ENCODE measurements at regions not wholly inside any gene's neighbourhood (a gene's known extent, or its start where the extent isn't known, plus 50 kb on each side); places are given as distances from the start of the nearest gene placed in this dataset.

GRCh38 chr21:35314857-35315582 is 265.9 kb upstream of the RUNX1 start:
- H3K4me3 Mint-ChIP-seq, result no peak overlapping the region
- no peak for ATAC-seq (replicated peaks)
- H3K4me1 Mint-ChIP-seq, result peaks cover 7 to 12% of the 10 kb centered on the region in 2 donors
- no peaks in the 10 kb centered on the region for H3K36me3 Mint-ChIP-seq
- no peaks in the 10 kb centered on the region for H3K9me3 Mint-ChIP-seq
- H3K27me3 Mint-ChIP-seq, result peaks cover 0 to 6% of the 10 kb centered on the region in 2 donors
- H3K27ac Mint-ChIP-seq, result no peak overlapping the region
- DNase-seq, result no peak

- Mint-ChIP-seq H3K9me3 (peaks cover 2 to 5% of the 10 kb centered on the region in 2 donors), H3K27me3 (peaks cover 0 to 6% of the 10 kb centered on the region in 2 donors), H3K4me3 (no peak overlapping the region), H3K27ac (no peak overlapping the region), H3K36me3 (no peaks in the 10 kb centered on the region), H3K4me1 (peaks cover 7 to 12% of the 10 kb centered on the region in 2 donors)
- no peak for DNase-seq
- peak; percentile 65 to 70 for ATAC-seq (replicated peaks)
These were observed 262.9 kb upstream of the RUNX1 start for GRCh38 chr21:35311985-35312384.

GRCh38 chr21:35309316-35309715 is 260.2 kb upstream of the RUNX1 start:
- H3K4me1 Mint-ChIP-seq, result peaks cover 7 to 21% of the 10 kb centered on the region in 2 donors

GRCh38 chr21:35303085-35303484 is 254.0 kb upstream of the RUNX1 start:
- Mint-ChIP-seq H3K36me3 (peaks cover 3 to 7% of the 10 kb centered on the region in 2 donors), H3K4me3 (no peak overlapping the region), H3K4me1 (peaks cover 3 to 9% of the 10 kb centered on the region in 2 donors), H3K27me3 (peaks cover 0 to 5% of the 10 kb centered on the region in 2 donors), H3K9me3 (peaks cover 4 to 9% of the 10 kb centered on the region in 2 donors), H3K27ac (no peak overlapping the region)
- ATAC-seq (replicated peaks) (no peak), DNase-seq (no peak)

More at GRCh38 chr21:35309316-35309715, 260.2 kb upstream of the RUNX1 start:
- no peak overlapping the region for H3K27ac Mint-ChIP-seq
- no peak for DNase-seq
- H3K36me3 Mint-ChIP-seq, result no peaks in the 10 kb centered on the region
- ATAC-seq (replicated peaks), result no peak
- H3K27me3 Mint-ChIP-seq, result peaks cover 0 to 5% of the 10 kb centered on the region in 2 donors
- no peak overlapping the region for H3K4me3 Mint-ChIP-seq
- peaks cover 2 to 5% of the 10 kb centered on the region in 2 donors for H3K9me3 Mint-ChIP-seq

GRCh38 chr21:35298757-35299156 is 249.7 kb upstream of the RUNX1 start:
- ATAC-seq (replicated peaks) (no peak), DNase-seq (no peak)
- Mint-ChIP-seq H3K36me3 (peaks cover 8 to 15% of the 10 kb centered on the region in 2 donors), H3K4me3 (no peak overlapping the region), H3K4me1 (peaks cover 6 to 14% of the 10 kb centered on the region in 2 donors), H3K9me3 (peaks cover 12 to 13% of the 10 kb centered on the region in 2 donors), H3K27me3 (peaks cover 4 to 5% of the 10 kb centered on the region in 2 donors), H3K27ac (no peak overlapping the region)

GRCh38 chr21:35297665-35298064 is 248.6 kb upstream of the RUNX1 start:
- ATAC-seq (replicated peaks) (peak; percentile 44 to 74), DNase-seq (no peak)
- Mint-ChIP-seq H3K36me3 (peaks cover 8 to 12% of the 10 kb centered on the region in 2 donors), H3K4me1 (peaks cover 6 to 14% of the 10 kb centered on the region in 2 donors), H3K27ac (no peak overlapping the region), H3K4me3 (no peak overlapping the region), H3K9me3 (peaks cover 10 to 12% of the 10 kb centered on the region in 2 donors), H3K27me3 (peaks cover 4 to 5% of the 10 kb centered on the region in 2 donors)

GRCh38 chr21:35294231-35294898 is 245.3 kb upstream of the RUNX1 start:
- peaks cover 6 to 8% of the 10 kb centered on the region in 2 donors for H3K9me3 Mint-ChIP-seq
- H3K4me1 Mint-ChIP-seq, result peaks cover 15 to 17% of the 10 kb centered on the region in 2 donors
- no peak for DNase-seq
- ATAC-seq (replicated peaks), result no peak
- peaks cover 4 to 5% of the 10 kb centered on the region in 2 donors for H3K27me3 Mint-ChIP-seq
- H3K4me3 Mint-ChIP-seq, result no peak overlapping the region
- peaks cover 5 to 7% of the 10 kb centered on the region in 2 donors for H3K36me3 Mint-ChIP-seq
- H3K27ac Mint-ChIP-seq, result no peak overlapping the region

GRCh38 chr21:35291973-35292627 is 243.0 kb upstream of the RUNX1 start:
- Mint-ChIP-seq H3K27ac (peak overlapping the region; percentile 66), H3K4me1 (peaks cover 11% of the 10 kb centered on the region in 2 donors), H3K27me3 (no peaks in the 10 kb centered on the region), H3K9me3 (peaks cover 17 to 18% of the 10 kb centered on the region in 2 donors), H3K36me3 (peaks cover 5 to 8% of the 10 kb centered on the region in 2 donors), H3K4me3 (no peak overlapping the region)
- ATAC-seq (replicated peaks) (peak; percentile 89 to 95), DNase-seq (no peak)

- Mint-ChIP-seq H3K4me1 (peaks cover 10 to 11% of the 10 kb centered on the region in 2 donors), H3K27me3 (no peaks in the 10 kb centered on the region), H3K27ac (no peak overlapping the region), H3K9me3 (peaks cover 16 to 20% of the 10 kb centered on the region in 2 donors), H3K36me3 (peaks cover 2 to 5% of the 10 kb centered on the region in 2 donors), H3K4me3 (no peak overlapping the region)
- DNase-seq (no peak), ATAC-seq (replicated peaks) (no peak)
These were observed 241.9 kb upstream of the RUNX1 start for GRCh38 chr21:35291034-35291433.

GRCh38 chr21:35288238-35288637 is 239.1 kb upstream of the RUNX1 start:
- H3K9me3 Mint-ChIP-seq, result peaks cover 17 to 20% of the 10 kb centered on the region in 2 donors
- DNase-seq (no peak), ATAC-seq (replicated peaks) (no peak)

GRCh38 chr21:35284199-35284598 is 235.1 kb upstream of the RUNX1 start:
- no peak overlapping the region for H3K27ac Mint-ChIP-seq
- H3K4me1 Mint-ChIP-seq, result peaks cover 5 to 11% of the 10 kb centered on the region in 2 donors
- peaks cover 2 to 5% of the 10 kb centered on the region in 2 donors for H3K36me3 Mint-ChIP-seq
- peaks cover 17 to 18% of the 10 kb centered on the region in 2 donors for H3K9me3 Mint-ChIP-seq
- DNase-seq (no peak), ATAC-seq (replicated peaks) (no peak)
- H3K4me3 Mint-ChIP-seq, result no peak overlapping the region
- H3K27me3 Mint-ChIP-seq, result no peaks in the 10 kb centered on the region

More at GRCh38 chr21:35288238-35288637, 239.1 kb upstream of the RUNX1 start:
- Mint-ChIP-seq H3K4me3 (no peak overlapping the region), H3K4me1 (peaks cover 4 to 11% of the 10 kb centered on the region in 2 donors), H3K36me3 (peaks cover 2 to 5% of the 10 kb centered on the region in 2 donors), H3K27me3 (no peaks in the 10 kb centered on the region), H3K27ac (no peak overlapping the region)

GRCh38 chr21:35282944-35283343 is 233.8 kb upstream of the RUNX1 start:
- peaks cover 11 to 12% of the 10 kb centered on the region in 2 donors for H3K9me3 Mint-ChIP-seq
- ATAC-seq (replicated peaks) (no peak), DNase-seq (no peak)
- peaks cover 5 to 11% of the 10 kb centered on the region in 2 donors for H3K4me1 Mint-ChIP-seq
- peaks cover 0 to 5% of the 10 kb centered on the region in 2 donors for H3K36me3 Mint-ChIP-seq
- H3K27me3 Mint-ChIP-seq, result no peaks in the 10 kb centered on the region
- H3K4me3 Mint-ChIP-seq, result no peak overlapping the region
- H3K27ac Mint-ChIP-seq, result no peak overlapping the region

- Mint-ChIP-seq H3K27ac (no peak overlapping the region), H3K9me3 (peaks cover 3 to 4% of the 10 kb centered on the region in 2 donors), H3K27me3 (no peaks in the 10 kb centered on the region), H3K36me3 (no peaks in the 10 kb centered on the region), H3K4me1 (peaks cover 5 to 11% of the 10 kb centered on the region in 2 donors), H3K4me3 (no peak overlapping the region)
- no peak for ATAC-seq (replicated peaks)
- no peak for DNase-seq
These were observed 232.9 kb upstream of the RUNX1 start for GRCh38 chr21:35281956-35282355.

- no peaks in the 10 kb centered on the region for H3K36me3 Mint-ChIP-seq
- no peaks in the 10 kb centered on the region for H3K9me3 Mint-ChIP-seq
- H3K4me1 Mint-ChIP-seq, result peaks cover 5 to 11% of the 10 kb centered on the region in 2 donors
- DNase-seq (no peak), ATAC-seq (replicated peaks) (no peak)
- no peak overlapping the region for H3K4me3 Mint-ChIP-seq
- no peak overlapping the region for H3K27ac Mint-ChIP-seq
- no peaks in the 10 kb centered on the region for H3K27me3 Mint-ChIP-seq
These were observed 231.1 kb upstream of the RUNX1 start for GRCh38 chr21:35280231-35280630.

All from stimulated activated naive B cell treated with anti-CD40 and anti-IgM and Interleukin-4, amounts not matched to agents 10 μg/mL and 1 μg/mL and 100 μg/mL, for 72 hours (primary cell).